CD8-positive, alpha-beta memory T cell (primary cell): ENCODE measurements at regions not wholly inside any gene's neighbourhood (a gene's known extent, or its start where the extent isn't known, plus 50 kb on each side); places are given as distances from the start of the nearest gene placed in this dataset.
A peak's percentile ranks its signal among the peaks of the same experiment; 100 is the strongest.

Experiments used
- CTCF ChIA-PET: fragments of 350-600 bp; sonication (Branson Sonifier 250); formaldehyde crosslinking; loops from one replicate; lab custom pipeline; 2021; ENCODE audit warnings: antibody characterized with exemption; lab: Charles Lee
- POLR2A ChIA-PET: fragments of 350-600 bp; sonication (Branson Sonifier 250); formaldehyde crosslinking; loops from one replicate; lab custom pipeline; 2021; ENCODE audit warnings: antibody characterized with exemption; lab: Charles Lee
- DNase-seq, 5 donors: peaks; one replicate each; pipeline versions ENCODE4 v3.0.0 to v3.0.0-alpha.2; 2020 to 2022; ENCODE audit warnings: mixed read lengths in 1 of 5
- H3K27ac ChIP-seq: one replicate; pipeline ENCODE4 v1.7.0; 2013; ENCODE audit warnings: low read depth, mild to moderate bottlenecking, low read length, moderate library complexity
- H3K27me3 ChIP-seq: 2 replicates; pipeline ENCODE4 v1.7.0; 2013; ENCODE audit warnings: low read length, mild to moderate bottlenecking; ENCODE audit not compliant: insufficient read depth, poor library complexity, severe bottlenecking
- H3K36me3 ChIP-seq: 2 replicates; pipeline ENCODE4 v1.7.0; 2013; ENCODE audit warnings: mild to moderate bottlenecking, low read length, moderate library complexity; ENCODE audit not compliant: insufficient read depth
- H3K4me1 ChIP-seq: 2 replicates; pipeline ENCODE4 v1.7.0; 2013; ENCODE audit warnings: mild to moderate bottlenecking, low read length, moderate library complexity; ENCODE audit not compliant: insufficient read depth
- H3K4me3 ChIP-seq: 2 replicates; pipeline ENCODE4 v1.7.0; 2013; ENCODE audit warnings: mild to moderate bottlenecking, low read length
- H3K9me3 ChIP-seq: 2 replicates; pipeline ENCODE4 v1.7.0; 2013; ENCODE audit warnings: mild to moderate bottlenecking, low read length
- H3K27ac Mint-ChIP-seq, 8 donors: one replicate each; pipeline ENCODE4 v1.8.0; 2020 to 2021; ENCODE audit warnings: mixed read lengths in 8 of 8, mild to moderate bottlenecking in 6 of 8, inconsistent platforms in 3 of 8, moderate library complexity in 3 of 8
- H3K27me3 Mint-ChIP-seq, 2 donors: one replicate each; pipeline ENCODE4 v1.8.0; 2020 to 2021; ENCODE audit warnings: mixed read lengths in 2 of 2, mild to moderate bottlenecking in 1 of 2, moderate library complexity in 1 of 2
- H3K36me3 Mint-ChIP-seq, 3 donors: one replicate each; pipeline ENCODE4 v1.8.0; 2020 to 2021; ENCODE audit warnings: mixed read lengths in 3 of 3, inconsistent platforms in 1 of 3, mild to moderate bottlenecking in 1 of 3
- H3K4me1 Mint-ChIP-seq, 3 donors: one replicate each; pipeline ENCODE4 v1.8.0; 2020 to 2021; ENCODE audit warnings: mixed read lengths in 3 of 3, inconsistent platforms in 1 of 3, mild to moderate bottlenecking in 1 of 3
- H3K4me3 Mint-ChIP-seq, 7 donors: one replicate each; pipeline ENCODE4 v1.8.0; 2020 to 2021; ENCODE audit warnings: mixed read lengths in 7 of 7, mild to moderate bottlenecking in 6 of 7, moderate library complexity in 4 of 7, inconsistent platforms in 2 of 7
- H3K9me3 Mint-ChIP-seq, 5 donors: one replicate each; pipeline ENCODE4 v1.8.0; 2020 to 2022; ENCODE audit warnings: mixed read lengths in 5 of 5, mild to moderate bottlenecking in 3 of 5, moderate library complexity in 2 of 5, inconsistent platforms in 1 of 5

- Mint-ChIP-seq H3K27ac (peak overlapping the region in 4 of 8 donors; percentile 18 to 70 (median 26)), H3K27me3 (peaks cover 0 to 2% of the 10 kb centered on the region in 2 donors), H3K36me3 (no peaks in the 10 kb centered on the region), H3K9me3 (no peaks in the 10 kb centered on the region), H3K4me1 (peaks cover 35 to 58% (median 56%) of the 10 kb centered on the region in 3 donors), H3K4me3 (no peak overlapping the region)
- Histone ChIP-seq H3K27me3 (no peaks in the 10 kb centered on the region), H3K9me3 (no peaks in the 10 kb centered on the region), H3K27ac (no peak overlapping the region), H3K4me1 (peaks cover 29% of the 10 kb centered on the region), H3K4me3 (no peak overlapping the region), H3K36me3 (no peaks in the 10 kb centered on the region)
- no peak for DNase-seq
- POLR2A ChIA-PET = interaction anchor here (0.6 to 0.7 kb wide), 2 partner anchors 33 to 118 kb away, joined by 4 to 9 read pairs; no protein-coding TSS in a partner anchor
- CTCF ChIA-PET = interaction anchor here (1.0 to 1.3 kb wide), 2 partner anchors 9 to 105 kb away, joined by 3 read pairs; no protein-coding TSS in a partner anchor
Measured at GRCh38 chr14:76922584-76922983, 96.4 kb downstream of the LRRC74A start.

GRCh38 chr14:76922092-76922491 is 95.9 kb downstream of the LRRC74A start:
- Histone ChIP-seq H3K36me3 (no peaks in the 10 kb centered on the region), H3K4me1 (peaks cover 24% of the 10 kb centered on the region), H3K4me3 (no peak overlapping the region), H3K9me3 (no peaks in the 10 kb centered on the region), H3K27me3 (no peaks in the 10 kb centered on the region), H3K27ac (no peak overlapping the region)
- Mint-ChIP-seq H3K9me3 (no peaks in the 10 kb centered on the region), H3K27ac (no peak overlapping the region), H3K36me3 (no peaks in the 10 kb centered on the region), H3K4me1 (peaks cover 31 to 53% (median 51%) of the 10 kb centered on the region in 3 donors), H3K4me3 (no peak overlapping the region), H3K27me3 (peaks cover 0 to 2% of the 10 kb centered on the region in 2 donors)
- ChIA-PET POLR2A (no interaction called here), CTCF (interaction anchor here (1.3 to 14.0 kb wide), 2 partner anchors 9 to 130 kb away, joined by 3 to 136 read pairs; no protein-coding TSS in a partner anchor)
- no peak for DNase-seq

GRCh38 chr14:76921088-76921399 is 94.8 kb downstream of the LRRC74A start:
- no peak for DNase-seq
- POLR2A ChIA-PET = no interaction called here
- Histone ChIP-seq H3K4me1 (peaks cover 17% of the 10 kb centered on the region), H3K27me3 (no peaks in the 10 kb centered on the region), H3K27ac (no peak overlapping the region), H3K9me3 (no peaks in the 10 kb centered on the region), H3K36me3 (no peaks in the 10 kb centered on the region), H3K4me3 (no peak overlapping the region)
- H3K4me3 Mint-ChIP-seq = no peak overlapping the region
- H3K36me3 Mint-ChIP-seq = no peaks in the 10 kb centered on the region
- H3K4me1 Mint-ChIP-seq = peaks cover 23 to 43% (median 41%) of the 10 kb centered on the region in 3 donors
- peak overlapping the region in 3 of 8 donors; percentile 11 to 52 (median 43) for H3K27ac Mint-ChIP-seq
- CTCF ChIA-PET = interaction anchor here (2.0 to 14.0 kb wide), 3 partner anchors 41 to 131 kb away, joined by 6 to 136 read pairs (median 6); no protein-coding TSS in a partner anchor
- H3K9me3 Mint-ChIP-seq = no peaks in the 10 kb centered on the region
- H3K27me3 Mint-ChIP-seq = no peaks in the 10 kb centered on the region

- H3K9me3 Mint-ChIP-seq = no peaks in the 10 kb centered on the region
- no peak overlapping the region for H3K4me3 Mint-ChIP-seq
- H3K36me3 Mint-ChIP-seq = no peaks in the 10 kb centered on the region
- POLR2A ChIA-PET = interaction anchor here (0.8 kb wide), 1 partner anchor 41 kb away, joined by 3 read pairs; no protein-coding TSS in a partner anchor
- H3K27me3 Mint-ChIP-seq = no peaks in the 10 kb centered on the region
- no peaks in the 10 kb centered on the region for H3K9me3 ChIP-seq
- no peak overlapping the region for H3K4me3 ChIP-seq
- H3K27me3 ChIP-seq = no peaks in the 10 kb centered on the region
- no peak for DNase-seq
- peaks cover 17% of the 10 kb centered on the region for H3K4me1 ChIP-seq
- H3K27ac Mint-ChIP-seq = peak overlapping the region in 4 of 8 donors; percentile 11 to 58 (median 48)
- no peak overlapping the region for H3K27ac ChIP-seq
- CTCF ChIA-PET = interaction anchor here (1.1 to 14.0 kb wide), 5 partner anchors 41 to 132 kb away, joined by 3 to 136 read pairs (median 6); no protein-coding TSS in a partner anchor
- no peaks in the 10 kb centered on the region for H3K36me3 ChIP-seq
- H3K4me1 Mint-ChIP-seq = peaks cover 18 to 39% (median 35%) of the 10 kb centered on the region in 3 donors
Measured at GRCh38 chr14:76920331-76921087, 94.3 kb downstream of the LRRC74A start.

GRCh38 chr14:76919431-76920330 is 93.5 kb downstream of the LRRC74A start:
- peaks cover 16 to 31% (median 30%) of the 10 kb centered on the region in 3 donors for H3K4me1 Mint-ChIP-seq
- peaks cover 17% of the 10 kb centered on the region for H3K4me1 ChIP-seq
- DNase-seq = peak in 1 of 5 donors; percentile 44
- peak overlapping the region in 4 of 8 donors; percentile 47 to 56 (median 51) for H3K27ac Mint-ChIP-seq
- H3K36me3 Mint-ChIP-seq = no peaks in the 10 kb centered on the region
- POLR2A ChIA-PET = interaction anchor here (0.8 kb wide), 1 partner anchor 42 kb away, joined by 3 read pairs; no protein-coding TSS in a partner anchor
- H3K9me3 Mint-ChIP-seq = no peaks in the 10 kb centered on the region
- no peaks in the 10 kb centered on the region for H3K36me3 ChIP-seq
- H3K27me3 ChIP-seq = no peaks in the 10 kb centered on the region
- peak overlapping the region in 1 of 7 donors; percentile 13 for H3K4me3 Mint-ChIP-seq
- no peak overlapping the region for H3K27ac ChIP-seq
- no peaks in the 10 kb centered on the region for H3K27me3 Mint-ChIP-seq
- CTCF ChIA-PET = interaction anchor here (1.1 to 14.0 kb wide), 5 partner anchors 42 to 133 kb away, joined by 3 to 136 read pairs (median 6); no protein-coding TSS in a partner anchor
- H3K4me3 ChIP-seq = no peak overlapping the region
- H3K9me3 ChIP-seq = no peaks in the 10 kb centered on the region
